ENCODE measurements at regions not wholly inside any gene's neighbourhood (a gene's known extent, or its start where the extent isn't known, plus 50 kb on each side); places are given as distances from the start of the nearest gene placed in this dataset.
A peak's percentile ranks its signal among the peaks of the same experiment; 100 is the strongest.

- no peak overlapping the region for H2AFZ ChIP-seq
- no peak for DNase-seq
- no peak overlapping the region for H3K27ac ChIP-seq
- no peaks in the 10 kb centered on the region for H3K36me3 ChIP-seq (ENCODE audit: low read depth)
- no peaks in the 10 kb centered on the region for H3K4me1 ChIP-seq (ENCODE audit: insufficient read depth)
- no peak overlapping the region for H3K9ac ChIP-seq
- H3F3A ChIP-seq (ENCODE audit: insufficient read depth): no peaks in the 10 kb centered on the region
- H3K9me3 ChIP-seq (ENCODE audit: low read depth): no peaks in the 10 kb centered on the region
- H3K79me2 ChIP-seq (ENCODE audit: insufficient read depth): no peaks in the 10 kb centered on the region
- in situ Hi-C loops (cut with MboI): no loop called here
- H3K4me2 ChIP-seq (ENCODE audit: unreplicated experiment): no peak overlapping the region
- H3K4me3 ChIP-seq: no peak overlapping the region
- no peaks in the 10 kb centered on the region for H3K9me2 ChIP-seq (ENCODE audit: insufficient read depth)
- no peaks in the 10 kb centered on the region for H4K20me1 ChIP-seq (ENCODE audit: insufficient read depth)
- no peak for TF ChIP-seq EZH2phosphoT487 (IDR thresholded peaks at IDR 0.05; ENCODE audit: insufficient read depth, low read depth)
- TF ChIP-seq EZH2 (IDR thresholded peaks at IDR 0.05; ENCODE audit: insufficient read depth, poor library complexity, severe bottlenecking): no peak
- H3K27me3 ChIP-seq (replicated peaks; ENCODE audit: insufficient read depth): no peaks in the 10 kb centered on the region
Measured at GRCh38 chr11:29802522-29802921, 214.3 kb downstream of the KCNA4 start.

- no peaks in the 10 kb centered on the region for H3F3A ChIP-seq (ENCODE audit: insufficient read depth)
- no peak overlapping the region for H3K9ac ChIP-seq
- peak; percentile 15 for DNase-seq
- H3K36me3 ChIP-seq (ENCODE audit: low read depth): no peaks in the 10 kb centered on the region
- H2AFZ ChIP-seq: no peak overlapping the region
- WGBS, 2 experiments (ENCODE audit: low coverage in 1 of 2, low lambda C conversion rate in 2 of 2, missing lambda C conversion rate in 2 of 2): 5 to 12% methylated on average over 1 of the region's 1 CpG
- H3K27ac ChIP-seq: no peak overlapping the region
- H3K4me3 ChIP-seq: no peak overlapping the region
- no peaks in the 10 kb centered on the region for H4K20me1 ChIP-seq (ENCODE audit: insufficient read depth)
- in situ Hi-C loops (cut with MboI): no loop called here
- H3K4me1 ChIP-seq (ENCODE audit: insufficient read depth): no peaks in the 10 kb centered on the region
- no peaks in the 10 kb centered on the region for H3K79me2 ChIP-seq (ENCODE audit: insufficient read depth)
- no peaks in the 10 kb centered on the region for H3K27me3 ChIP-seq (replicated peaks; ENCODE audit: insufficient read depth)
- no peak for TF ChIP-seq EZH2phosphoT487 (IDR thresholded peaks at IDR 0.05; ENCODE audit: insufficient read depth, low read depth)
- no peak for TF ChIP-seq EZH2 (IDR thresholded peaks at IDR 0.05; ENCODE audit: insufficient read depth, poor library complexity, severe bottlenecking)
- no peaks in the 10 kb centered on the region for H3K9me3 ChIP-seq (ENCODE audit: low read depth)
- H3K4me2 ChIP-seq (ENCODE audit: unreplicated experiment): no peak overlapping the region
- H3K9me2 ChIP-seq (ENCODE audit: insufficient read depth): no peaks in the 10 kb centered on the region
Measured at GRCh38 chr11:29801561-29801960, 215.3 kb downstream of the KCNA4 start.

GRCh38 chr11:29786092-29786491 is 230.7 kb downstream of the KCNA4 start:
- H3F3A ChIP-seq (ENCODE audit: insufficient read depth): no peaks in the 10 kb centered on the region
- no peaks in the 10 kb centered on the region for H3K4me1 ChIP-seq (ENCODE audit: insufficient read depth)
- no peak overlapping the region for H3K4me3 ChIP-seq
- H3K27me3 ChIP-seq (replicated peaks; ENCODE audit: insufficient read depth): no peaks in the 10 kb centered on the region
- H3K4me2 ChIP-seq (ENCODE audit: unreplicated experiment): no peak overlapping the region
- WGBS, 2 experiments (ENCODE audit: low coverage in 1 of 2, low lambda C conversion rate in 2 of 2, missing lambda C conversion rate in 2 of 2): 17 to 40% methylated on average over 1 of the region's 1 CpG
- peak; percentile 6 for DNase-seq
- TF ChIP-seq EZH2 (IDR thresholded peaks at IDR 0.05; ENCODE audit: insufficient read depth, poor library complexity, severe bottlenecking): no peak
- TF ChIP-seq EZH2phosphoT487 (IDR thresholded peaks at IDR 0.05; ENCODE audit: insufficient read depth, low read depth): no peak
- H3K9me3 ChIP-seq (ENCODE audit: low read depth): no peaks in the 10 kb centered on the region
- H3K9me2 ChIP-seq (ENCODE audit: insufficient read depth): no peaks in the 10 kb centered on the region
- no peak overlapping the region for H3K9ac ChIP-seq
- no peak overlapping the region for H2AFZ ChIP-seq
- no peaks in the 10 kb centered on the region for H3K79me2 ChIP-seq (ENCODE audit: insufficient read depth)
- no peak overlapping the region for H3K27ac ChIP-seq
- in situ Hi-C loops (cut with MboI): no loop called here
- H4K20me1 ChIP-seq (ENCODE audit: insufficient read depth): no peaks in the 10 kb centered on the region
- H3K36me3 ChIP-seq (ENCODE audit: low read depth): no peaks in the 10 kb centered on the region

- H3K27me3 ChIP-seq (replicated peaks; ENCODE audit: insufficient read depth): no peaks in the 10 kb centered on the region
- H4K20me1 ChIP-seq (ENCODE audit: insufficient read depth): no peaks in the 10 kb centered on the region
- in situ Hi-C loops (cut with MboI): no loop called here
- 5 to 7% methylated on average over 1 of the region's 1 CpG for WGBS, 2 experiments (ENCODE audit: low coverage in 1 of 2, low lambda C conversion rate in 2 of 2, missing lambda C conversion rate in 2 of 2)
- H3K9me3 ChIP-seq (ENCODE audit: low read depth): no peaks in the 10 kb centered on the region
- H3K4me2 ChIP-seq (ENCODE audit: unreplicated experiment): no peak overlapping the region
- H3K9ac ChIP-seq: no peak overlapping the region
- no peak overlapping the region for H3K27ac ChIP-seq
- H3K79me2 ChIP-seq (ENCODE audit: insufficient read depth): no peaks in the 10 kb centered on the region
- H2AFZ ChIP-seq: no peak overlapping the region
- TF ChIP-seq EZH2 (IDR thresholded peaks at IDR 0.05; ENCODE audit: insufficient read depth, poor library complexity, severe bottlenecking): no peak
- TF ChIP-seq EZH2phosphoT487 (IDR thresholded peaks at IDR 0.05; ENCODE audit: insufficient read depth, low read depth): no peak
- no peaks in the 10 kb centered on the region for H3F3A ChIP-seq (ENCODE audit: insufficient read depth)
- no peaks in the 10 kb centered on the region for H3K4me1 ChIP-seq (ENCODE audit: insufficient read depth)
- H3K4me3 ChIP-seq: no peak overlapping the region
- no peaks in the 10 kb centered on the region for H3K9me2 ChIP-seq (ENCODE audit: insufficient read depth)
- H3K36me3 ChIP-seq (ENCODE audit: low read depth): no peaks in the 10 kb centered on the region
- DNase-seq: no peak
Measured at GRCh38 chr11:29783506-29783905, 233.3 kb downstream of the KCNA4 start.

- in situ Hi-C loops (cut with MboI): no loop called here
- H3F3A ChIP-seq (ENCODE audit: insufficient read depth): no peaks in the 10 kb centered on the region
- no peaks in the 10 kb centered on the region for H3K9me2 ChIP-seq (ENCODE audit: insufficient read depth)
- peak; percentile 9 for DNase-seq
- TF ChIP-seq EZH2phosphoT487 (IDR thresholded peaks at IDR 0.05; ENCODE audit: insufficient read depth, low read depth): no peak
- TF ChIP-seq EZH2 (IDR thresholded peaks at IDR 0.05; ENCODE audit: insufficient read depth, poor library complexity, severe bottlenecking): no peak
- H3K27ac ChIP-seq: no peak overlapping the region
- no peaks in the 10 kb centered on the region for H3K9me3 ChIP-seq (ENCODE audit: low read depth)
- no peak overlapping the region for H3K4me2 ChIP-seq (ENCODE audit: unreplicated experiment)
- no peaks in the 10 kb centered on the region for H4K20me1 ChIP-seq (ENCODE audit: insufficient read depth)
- no peaks in the 10 kb centered on the region for H3K36me3 ChIP-seq (ENCODE audit: low read depth)
- no peak overlapping the region for H3K4me3 ChIP-seq
- no peak overlapping the region for H2AFZ ChIP-seq
- no peaks in the 10 kb centered on the region for H3K4me1 ChIP-seq (ENCODE audit: insufficient read depth)
- no peaks in the 10 kb centered on the region for H3K79me2 ChIP-seq (ENCODE audit: insufficient read depth)
- H3K9ac ChIP-seq: no peak overlapping the region
- no peaks in the 10 kb centered on the region for H3K27me3 ChIP-seq (replicated peaks; ENCODE audit: insufficient read depth)
- 5 to 9% methylated on average over 1 of the region's 1 CpG for WGBS, 2 experiments (ENCODE audit: low coverage in 1 of 2, low lambda C conversion rate in 2 of 2, missing lambda C conversion rate in 2 of 2)
Measured at GRCh38 chr11:29782447-29782846, 234.4 kb downstream of the KCNA4 start.
